Heart right ventricle (tissue), 16 donors: ENCODE measurements at regions not wholly inside any gene's neighbourhood (a gene's known extent, or its start where the extent isn't known, plus 50 kb on each side); places are given as distances from the start of the nearest gene placed in this dataset.
A peak's percentile ranks its signal among the peaks of the same experiment; 100 is the strongest.

Experiments
- ATAC-seq, 8 donors: fragments of 200-7000 bp; cut with Tn5 transposase; one replicate each; pipeline ENCODE4 v1.9.1; 2020; ENCODE audit warnings: mild to moderate bottlenecking in 8 of 8, moderate library complexity in 8 of 8, moderate number of reproducible peaks in 1 of 8
- DNase-seq, 2 donors: peaks; one replicate each; pipeline ENCODE4 v3.0.0-alpha.2; 2020
- H3K27ac ChIP-seq, 10 donors: fragments of 200-600 bp; sonication (generic) in 2 of 10; one replicate each; pipeline versions ENCODE4 v1.5.0 to v1.8.0; 2020 to 2022; ENCODE audit warnings: mild to moderate bottlenecking in 3 of 10
- H3K27me3 ChIP-seq, 7 donors: fragments of 200-600 bp; one replicate each; pipeline ENCODE4 v1.8.0; 2021 to 2022; ENCODE audit warnings: mild to moderate bottlenecking in 2 of 7
- H3K36me3 ChIP-seq, 9 donors: fragments of 200-600 bp; sonication (generic) in 1 of 9; one replicate each; pipeline versions ENCODE4 v1.5.0 to v1.8.0; 2020 to 2022; ENCODE audit warnings: mild to moderate bottlenecking in 2 of 9
- H3K4me1 ChIP-seq, 9 donors: fragments of 200-600 bp; sonication (generic) in 1 of 9; one replicate each; pipeline versions ENCODE4 v1.5.0 to v1.8.0; 2020 to 2022; ENCODE audit warnings: mild to moderate bottlenecking in 4 of 9
- H3K4me3 ChIP-seq, 10 donors: fragments of 200-600 bp; sonication (generic) in 2 of 10; one replicate each; pipeline versions ENCODE4 v1.5.0 to v1.8.0; 2020 to 2022; ENCODE audit warnings: mild to moderate bottlenecking in 7 of 10, moderate library complexity in 2 of 10
- H3K9me3 ChIP-seq, 11 donors: fragments of 200-600 bp in 10 of 11; sonication (generic) in 2 of 11; one replicate each; pipeline versions ENCODE4 v1.5.0 to v1.8.0; 2013 to 2022; ENCODE audit warnings: mild to moderate bottlenecking in 2 of 11, control low read depth in 1 of 11, moderate library complexity in 1 of 11
- WGBS, 2 donors: extraction: QIAGEN DNeasy Blood & Tissue Kit; methylation state at CpG; one replicate each; pipeline ENCODE4 v1.1.7; 2013; ENCODE audit warnings: inconsistent platforms in 1 of 2; 5-methylcytosine and 5-hydroxymethylcytosine counted together
- intact Hi-C, 10 donors: fragments of 100-400 bp; cut with DNase I; formaldehyde crosslinking; loops; one replicate each; pipeline versions ENCODE4 v1.11.1 to v1.14.2; 2022
- TF ChIP-seq, protein P1 (sequence below), 9 donors: fragments of 200-600 bp; sonication (generic) in 2 of 9; IDR thresholded peaks; one replicate each; pipeline versions ENCODE4 v1.5.0 to v1.8.0; 2021 to 2022; ENCODE audit warnings: antibody characterized with exemption in 9 of 9, mild to moderate bottlenecking in 5 of 9, moderate library complexity in 1 of 9
- donor health status: Arrhythmogenic right ventricular cardiomyopathy.
- donor health status: ischemic (EF 13 %, LVEDD 7.1; RV severe dilation, severe dysfunction).
- donor health status: healthy with polysubstance abuse.
- donor health status: DM: no; HTN: yes; CAD: no.
- donor health status: DM: no; HTN: no; CAD: no.
- donor health status: ischemic (EF 25% LVEDD 6.9; RV normal size, moderate dysfunction).
- donor health status: ischemic (EF 25% LVEDD 5.7; RV mildly dilated, moderate dysfunction).
- donor health status: healthy.
- donor health status: DM: yes; HTN: yes; CAD: no.
- donor health status: Ischemic cardiomyopathy.
- donor health status: ischemic (EF 35%, LVEDD 5.7; RV mildly dilated, moderate dysfunction).
- donor health status: nonischemic (EF 11% LVEDD 7.7; RV severe dilation, severe dysfunction).
- donor health status: DM: yes; HTN: yes; CAD: no.
- donor health status: PGD.
- donor health status: ischemic (EF 29% LVEDD 5.4; RV normal size, mild dysfunction).
- donor health status: nonischemic (EF 23%, LVEDD 6.1; RV moderate dilation, normal function).

DNA sequence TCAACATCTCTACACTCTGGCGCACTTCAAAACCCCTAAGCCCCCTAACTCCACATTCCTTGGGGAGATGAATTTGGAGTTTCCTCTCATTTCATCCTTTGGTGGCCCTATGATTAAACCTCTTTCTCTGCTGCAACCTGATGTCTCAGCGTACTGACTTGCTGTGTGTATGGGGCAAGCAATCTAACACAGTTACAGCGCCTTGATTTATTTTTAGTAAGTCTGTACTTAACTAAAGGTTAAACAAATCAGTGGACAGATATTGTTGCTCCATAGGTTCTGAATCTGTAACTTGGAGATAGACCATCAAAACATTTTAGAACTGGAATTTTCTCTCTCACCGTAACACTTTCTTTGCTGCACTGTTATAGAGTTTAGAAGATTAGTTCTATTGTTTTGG, 452.8 kb downstream of the IRX1 start:
- H3K4me1 ChIP-seq, result peaks cover 0 to under 1% (median 0%) of the 10 kb centered on the region in 9 donors
- H3K27ac ChIP-seq, result no peak overlapping the region
- TF ChIP-seq, protein P1, sequence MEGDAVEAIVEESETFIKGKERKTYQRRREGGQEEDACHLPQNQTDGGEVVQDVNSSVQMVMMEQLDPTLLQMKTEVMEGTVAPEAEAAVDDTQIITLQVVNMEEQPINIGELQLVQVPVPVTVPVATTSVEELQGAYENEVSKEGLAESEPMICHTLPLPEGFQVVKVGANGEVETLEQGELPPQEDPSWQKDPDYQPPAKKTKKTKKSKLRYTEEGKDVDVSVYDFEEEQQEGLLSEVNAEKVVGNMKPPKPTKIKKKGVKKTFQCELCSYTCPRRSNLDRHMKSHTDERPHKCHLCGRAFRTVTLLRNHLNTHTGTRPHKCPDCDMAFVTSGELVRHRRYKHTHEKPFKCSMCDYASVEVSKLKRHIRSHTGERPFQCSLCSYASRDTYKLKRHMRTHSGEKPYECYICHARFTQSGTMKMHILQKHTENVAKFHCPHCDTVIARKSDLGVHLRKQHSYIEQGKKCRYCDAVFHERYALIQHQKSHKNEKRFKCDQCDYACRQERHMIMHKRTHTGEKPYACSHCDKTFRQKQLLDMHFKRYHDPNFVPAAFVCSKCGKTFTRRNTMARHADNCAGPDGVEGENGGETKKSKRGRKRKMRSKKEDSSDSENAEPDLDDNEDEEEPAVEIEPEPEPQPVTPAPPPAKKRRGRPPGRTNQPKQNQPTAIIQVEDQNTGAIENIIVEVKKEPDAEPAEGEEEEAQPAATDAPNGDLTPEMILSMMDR (IDR thresholded peaks at IDR 0.05), result no peak
- peak in 3 of 8 donors; percentile 55 to 90 (median 59) for ATAC-seq
- intact Hi-C loops, result no loop called here
- 42 to 59% methylated on average over 4 of the region's 4 CpGs for WGBS, 2 donors
- H3K9me3 ChIP-seq, result peaks cover 0 to 8% (median 0%) of the 10 kb centered on the region in 11 donors
- no peak for DNase-seq
- no peaks in the 10 kb centered on the region for H3K36me3 ChIP-seq
- H3K27me3 ChIP-seq, result no peaks in the 10 kb centered on the region
- no peak overlapping the region for H3K4me3 ChIP-seq

GRCh38 chr5:4050203-4050602, 454.6 kb downstream of the IRX1 start:
- Histone ChIP-seq H3K4me1 (no peaks in the 10 kb centered on the region), H3K9me3 (peaks cover 0 to under 1% (median 0%) of the 10 kb centered on the region in 11 donors), H3K4me3 (no peak overlapping the region), H3K27ac (no peak overlapping the region), H3K36me3 (no peaks in the 10 kb centered on the region), H3K27me3 (no peaks in the 10 kb centered on the region)
- 85% methylated on average over 6 of the region's 6 CpGs for WGBS, 2 donors
- intact Hi-C loops, result no loop called here
- DNase-seq (no peak), ATAC-seq (no peak)
- TF ChIP-seq, protein P1 (IDR thresholded peaks at IDR 0.05), result no peak

DNA sequence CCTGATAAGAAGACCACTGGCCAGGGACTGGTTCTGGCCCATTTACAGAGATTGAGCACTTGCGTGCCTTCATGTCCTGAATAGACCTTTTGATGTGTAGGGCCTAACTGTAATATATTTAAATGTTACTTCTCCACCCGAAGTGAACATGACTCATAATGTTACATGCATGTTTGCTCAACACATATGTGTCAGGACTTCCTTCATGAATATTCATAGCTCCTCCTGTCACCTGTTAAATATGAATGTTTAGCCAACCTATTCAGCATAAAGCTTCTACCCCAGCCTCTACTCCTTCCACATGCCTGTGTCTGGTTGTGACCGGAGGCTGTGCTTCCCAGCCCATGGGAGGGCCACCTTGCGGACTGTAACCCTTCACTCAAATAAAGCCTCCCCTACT, 457.5 kb downstream of the IRX1 start:
- intact Hi-C loops, result no loop called here
- 76 to 80% methylated on average over 4 of the region's 4 CpGs for WGBS, 2 donors
- Histone ChIP-seq H3K27ac (no peak overlapping the region), H3K27me3 (no peaks in the 10 kb centered on the region), H3K36me3 (no peaks in the 10 kb centered on the region), H3K4me1 (no peaks in the 10 kb centered on the region), H3K4me3 (no peak overlapping the region), H3K9me3 (peaks cover 0 to 12% (median 0%) of the 10 kb centered on the region in 11 donors)
- TF ChIP-seq, protein P1 (IDR thresholded peaks at IDR 0.05), result no peak
- ATAC-seq (no peak), DNase-seq (no peak)

GRCh38 chr5:4054092-4054491, 458.5 kb downstream of the IRX1 start:
- no peak overlapping the region for H3K4me3 ChIP-seq
- intact Hi-C loops, result no loop called here
- TF ChIP-seq, protein P1 (IDR thresholded peaks at IDR 0.05), result no peak
- H3K4me1 ChIP-seq, result peaks cover 0 to 3% (median 0%) of the 10 kb centered on the region in 9 donors
- H3K36me3 ChIP-seq, result no peaks in the 10 kb centered on the region
- DNase-seq, result no peak
- peaks cover 0 to 12% (median 0%) of the 10 kb centered on the region in 11 donors for H3K9me3 ChIP-seq
- ATAC-seq, result peak in 3 of 8 donors; percentile 55 to 81 (median 78)
- no peaks in the 10 kb centered on the region for H3K27me3 ChIP-seq
- H3K27ac ChIP-seq, result no peak overlapping the region
- 29 to 50% methylated on average over 1 of the region's 1 CpG for WGBS, 2 donors
